ENCODE measurements at regions not wholly inside any gene's neighbourhood (a gene's known extent, or its start where the extent isn't known, plus 50 kb on each side); places are given as distances from the start of the nearest gene placed in this dataset.

GRCh38 chr15:25065286-25065685 is 110.5 kb downstream of the SNRPN start:
- H3K4me1 ChIP-seq (ENCODE audit: control insufficient read depth, insufficient read depth, low read length): no peaks in the 10 kb centered on the region
- H2BK20ac ChIP-seq (ENCODE audit: low read depth, low read length): no peak overlapping the region
- no peak overlapping the region for H3K23ac ChIP-seq (ENCODE audit: low read depth, low read length)
- H3K36me3 ChIP-seq (ENCODE audit: control insufficient read depth, insufficient read depth, low read length): peaks cover 100% of the 10 kb centered on the region
- H3K4ac ChIP-seq (ENCODE audit: low read depth, low read length): no peak overlapping the region
- DNase-seq (no peak), ATAC-seq (ENCODE audit: low read depth) (no peak)
- no peak overlapping the region for H4K5ac ChIP-seq (ENCODE audit: low read depth, low read length)
- no peak overlapping the region for H3K14ac ChIP-seq (replicated peaks; ENCODE audit: low read depth, low read length)
- H2AK9ac ChIP-seq (replicated peaks; ENCODE audit: low read depth, low read length, poor library complexity): no peak overlapping the region
- no peak overlapping the region for H4K91ac ChIP-seq (ENCODE audit: insufficient read depth, low read depth, low read length)
- in situ Hi-C loops (cut with MboI; ENCODE audit: low sequenced_read_pairs): no loop called here
- H4K20me1 ChIP-seq (ENCODE audit: insufficient read depth, low read length): no peaks in the 10 kb centered on the region
- no peak for TF ChIP-seq CHD1 (IDR thresholded peaks at IDR 0.05; ENCODE audit: low read depth, low read length)
- no peak for TF ChIP-seq POLR2A (IDR thresholded peaks at IDR 0.05; ENCODE audit: low read depth, low read length)
- TF ChIP-seq MXI1 (IDR thresholded peaks at IDR 0.05; ENCODE audit: borderline replicate concordance, low read depth, low read length): no peak
- TF ChIP-seq RAD21 (IDR thresholded peaks at IDR 0.05; ENCODE audit: low read length): no peak
- TF ChIP-seq SMC3 (IDR thresholded peaks at IDR 0.05; ENCODE audit: low read depth, low read length): no peak
- no peak for TF ChIP-seq RCOR1 (IDR thresholded peaks at IDR 0.05; ENCODE audit: insufficient replicate concordance, low read length)
- TF ChIP-seq CTCF (conservative IDR thresholded peaks at IDR 0.05; ENCODE audit: low read depth, low read length): no peak
- no peak for TF ChIP-seq MAZ (IDR thresholded peaks at IDR 0.05; ENCODE audit: borderline replicate concordance, low read depth, low read length)
- no peak for TF ChIP-seq BHLHE40 (IDR thresholded peaks at IDR 0.05; ENCODE audit: low read depth, low read length)
- no peak for TF ChIP-seq CEBPB (IDR thresholded peaks at IDR 0.05; ENCODE audit: low read depth, low read length)
- TF ChIP-seq MAFK (IDR thresholded peaks at IDR 0.05; ENCODE audit: low read depth, low read length): no peak
- TF ChIP-seq RFX5 (IDR thresholded peaks at IDR 0.05; ENCODE audit: low read depth, low read length): no peak
- TF ChIP-seq USF2 (IDR thresholded peaks at IDR 0.05; ENCODE audit: low read depth, low read length): no peak
- no peak for TF ChIP-seq NFE2L2 (IDR thresholded peaks at IDR 0.05; ENCODE audit: low read depth, low read length)
- H3K56ac ChIP-seq (ENCODE audit: extremely low read depth, insufficient read depth, low read length): no peak overlapping the region
- H3K18ac ChIP-seq (ENCODE audit: low read depth, low read length): no peak overlapping the region
- H3K79me1 ChIP-seq (ENCODE audit: low read depth in 1 of 2, low read length in 2 of 2): no peaks in the 10 kb centered on the region; a peak in 1 of 4 replicates
- intact Hi-C loops (cut with micrococcal nuclease): no loop called here
- no peak overlapping the region for H4K8ac ChIP-seq (ENCODE audit: low read depth in 2 of 2, low read length in 2 of 2)
- CTCF ChIA-PET: no interaction called here
- H3K27ac ChIP-seq (ENCODE audit: insufficient read depth, low read length): no peak overlapping the region
- H2AFZ ChIP-seq (replicated peaks; ENCODE audit: low read length, poor library complexity): no peak overlapping the region
- no peaks in the 10 kb centered on the region for H3K27me3 ChIP-seq (ENCODE audit: control insufficient read depth, insufficient read depth, low read length)
- no peak overlapping the region for H2BK15ac ChIP-seq (ENCODE audit: low read depth, low read length)
- WGBS, 2 experiments (ENCODE audit: extremely low coverage in 2 of 2, insufficient read length in 1 of 2): 83% methylated on average over 2 of the region's 9 CpGs; no CpG with 5 or more reads in 1 of the 2 experiments
- POLR2A ChIA-PET (ENCODE audit: unreplicated experiment): no interaction called here
- no peak overlapping the region for H3K9ac ChIP-seq (ENCODE audit: low read depth, low read length)
- dilution Hi-C loops (cut with HindIII; ENCODE audit: low sequenced_read_pairs, unreplicated experiment): no loop called here
- no peak overlapping the region for H2BK120ac ChIP-seq (ENCODE audit: low read depth, low read length)
- H2AK5ac ChIP-seq (ENCODE audit: low read depth, low read length): no peak overlapping the region
- no peak overlapping the region for H3K4me2 ChIP-seq (ENCODE audit: low read depth, low read length)
- H3K9me3 ChIP-seq (ENCODE audit: control insufficient read depth, insufficient read depth, low read length): peaks cover 100% of the 10 kb centered on the region
- no peaks in the 10 kb centered on the region for H3K9me1 ChIP-seq (ENCODE audit: insufficient read depth, low read length)
- no peak overlapping the region for H3K4me3 ChIP-seq (ENCODE audit: insufficient read depth, low read depth, low read length)
- no TSS peak for BruUV-seq (replicated peaks)
- H2BK5ac ChIP-seq (ENCODE audit: low read depth, low read length, poor library complexity, severe bottlenecking): no peak overlapping the region
